HCT116 (cell line): ENCODE measurements at regions not wholly inside any gene's neighbourhood (a gene's known extent, or its start where the extent isn't known, plus 50 kb on each side); places are given as distances from the start of the nearest gene placed in this dataset.

Experiments used
- CTCF ChIP-seq, 3 experiments: fragments of 200-600 bp in 1 of 3; sonication (generic) in 1 of 3; IDR thresholded peaks in 2 of 3; conservative IDR thresholded peaks in 1 of 3; 2 replicates each; pipeline ENCODE4 v1.5.1; 2012 to 2017; ENCODE audit warnings: low read depth in 2 of 3, low read length in 2 of 3, antibody characterized with exemption in 1 of 3, borderline replicate concordance in 1 of 3, control low read depth in 1 of 3, mild to moderate bottlenecking in 1 of 3, mixed read lengths in 1 of 3, mixed run types in 1 of 3, moderate library complexity in 1 of 3; ENCODE audit not compliant: insufficient read depth in 1 of 3
- RAD21 ChIP-seq: IDR thresholded peaks from 2 replicates; pipeline ENCODE4 v1.6.1; 2012; ENCODE audit warnings: low read depth, mild to moderate bottlenecking
- REST ChIP-seq: IDR thresholded peaks from 2 replicates; pipeline ENCODE4 v1.6.1; 2012; ENCODE audit warnings: low read depth
- SIN3A ChIP-seq: IDR thresholded peaks from 2 replicates; pipeline ENCODE4 v1.6.1; 2012; ENCODE audit warnings: low read depth

GRCh38 chr9:88803546-88804253 lies 187.6 kb upstream of the S1PR3 start:
- TF ChIP-seq REST, result no peak
- no peak for TF ChIP-seq CTCF (IDR thresholded peaks at IDR 0.05 in 2 of 3, conservative IDR thresholded peaks at IDR 0.05 in 1 of 3; ENCODE audit: borderline replicate concordance in 1 of 3, insufficient read depth in 1 of 3, low read depth in 2 of 3, low read length in 2 of 3)
- TF ChIP-seq SIN3A, result no peak
- no peak for TF ChIP-seq RAD21
